EH (cell line): ENCODE measurements at regions not wholly inside any gene's neighbourhood (a gene's known extent, or its start where the extent isn't known, plus 50 kb on each side); places are given as distances from the start of the nearest gene placed in this dataset.

ENCODE experiments used
- DNase-seq: peaks from one replicate; pipeline ENCODE4 v3.0.0-alpha.2; 2015; ENCODE audit warnings: low read depth

DNA sequence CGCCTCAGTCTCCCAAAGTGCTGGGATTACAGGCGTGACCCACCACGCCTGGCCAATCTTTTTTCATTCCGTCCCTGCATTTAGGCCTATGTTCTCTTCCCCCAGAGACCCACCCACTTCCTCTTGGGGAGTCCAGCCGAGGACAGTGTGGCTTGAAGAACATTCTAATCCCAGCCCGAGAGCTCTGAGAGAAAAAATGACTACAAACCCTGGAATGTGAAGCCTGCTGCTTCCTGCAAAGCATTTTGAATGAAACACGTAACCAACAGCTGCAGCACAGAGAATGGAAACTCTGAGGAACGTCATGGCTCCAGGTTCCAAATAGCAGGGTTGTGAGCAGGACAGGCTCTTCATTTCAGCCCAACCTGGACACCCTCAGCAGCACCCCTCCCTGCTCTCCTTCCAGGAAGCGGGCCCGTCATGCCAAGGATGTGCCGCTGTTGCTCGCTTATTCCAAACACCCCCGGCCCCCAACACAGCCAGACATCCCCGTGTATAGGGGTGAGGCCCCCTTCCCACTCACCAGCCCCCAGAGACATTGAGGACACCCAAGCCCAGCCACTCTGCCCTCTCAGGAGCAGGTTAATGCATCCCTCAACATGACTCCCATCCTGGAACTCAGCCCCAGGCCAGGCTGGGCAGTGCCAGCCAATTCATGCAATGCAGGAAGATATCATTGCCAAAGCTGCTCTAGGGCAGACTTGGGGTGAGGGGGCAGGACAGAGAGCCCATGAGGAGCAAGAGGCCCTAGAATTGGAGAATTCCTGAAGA is 139.8 kb downstream of the ZFP36L2 start:
- DNase-seq, result peak; percentile 100

DNA sequence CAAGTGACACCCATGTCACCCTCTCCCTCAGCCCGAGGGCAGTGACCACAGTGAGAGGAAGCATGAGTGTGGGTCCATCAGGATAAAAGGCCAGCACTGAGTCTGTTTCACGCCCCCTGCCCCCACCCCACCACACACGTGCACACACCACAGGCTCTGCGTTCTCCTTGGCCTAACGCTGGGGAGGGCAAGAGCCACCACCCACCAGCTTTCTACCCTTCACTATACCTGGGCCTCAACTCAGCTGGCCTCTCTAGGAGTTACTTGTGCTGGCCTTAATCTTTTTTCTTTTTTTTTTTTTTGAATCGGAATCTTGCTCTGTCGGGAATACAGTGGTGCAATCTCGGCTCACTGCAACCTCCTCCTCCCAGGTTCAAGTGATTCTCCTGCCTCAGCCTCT is 140.5 kb downstream of the ZFP36L2 start:
- DNase-seq, result no peak

GRCh38 chr2:43085505-43085904 is 140.9 kb downstream of the ZFP36L2 start:
- no peak for DNase-seq

DNA sequence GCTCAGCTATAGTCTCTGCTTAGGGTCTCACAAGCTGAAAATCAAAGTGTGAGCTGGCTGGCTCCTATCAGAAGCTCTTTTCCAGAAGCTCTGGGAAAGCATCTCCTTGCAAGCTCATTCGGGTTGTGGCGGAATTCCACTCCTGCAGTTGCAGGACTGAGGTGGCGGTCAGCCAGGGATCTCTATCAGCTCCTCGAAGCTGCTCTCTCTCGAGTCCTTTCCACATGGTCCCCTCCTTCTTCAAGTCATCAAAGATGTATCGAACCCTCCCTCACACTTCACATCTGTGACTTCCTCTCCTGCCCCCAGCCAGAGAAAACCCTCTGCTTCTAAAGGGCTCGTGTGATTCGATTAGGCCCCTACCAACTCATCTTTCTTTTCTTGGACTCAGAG is 141.7 kb downstream of the ZFP36L2 start:
- DNase-seq, result peak; percentile 88

DNA sequence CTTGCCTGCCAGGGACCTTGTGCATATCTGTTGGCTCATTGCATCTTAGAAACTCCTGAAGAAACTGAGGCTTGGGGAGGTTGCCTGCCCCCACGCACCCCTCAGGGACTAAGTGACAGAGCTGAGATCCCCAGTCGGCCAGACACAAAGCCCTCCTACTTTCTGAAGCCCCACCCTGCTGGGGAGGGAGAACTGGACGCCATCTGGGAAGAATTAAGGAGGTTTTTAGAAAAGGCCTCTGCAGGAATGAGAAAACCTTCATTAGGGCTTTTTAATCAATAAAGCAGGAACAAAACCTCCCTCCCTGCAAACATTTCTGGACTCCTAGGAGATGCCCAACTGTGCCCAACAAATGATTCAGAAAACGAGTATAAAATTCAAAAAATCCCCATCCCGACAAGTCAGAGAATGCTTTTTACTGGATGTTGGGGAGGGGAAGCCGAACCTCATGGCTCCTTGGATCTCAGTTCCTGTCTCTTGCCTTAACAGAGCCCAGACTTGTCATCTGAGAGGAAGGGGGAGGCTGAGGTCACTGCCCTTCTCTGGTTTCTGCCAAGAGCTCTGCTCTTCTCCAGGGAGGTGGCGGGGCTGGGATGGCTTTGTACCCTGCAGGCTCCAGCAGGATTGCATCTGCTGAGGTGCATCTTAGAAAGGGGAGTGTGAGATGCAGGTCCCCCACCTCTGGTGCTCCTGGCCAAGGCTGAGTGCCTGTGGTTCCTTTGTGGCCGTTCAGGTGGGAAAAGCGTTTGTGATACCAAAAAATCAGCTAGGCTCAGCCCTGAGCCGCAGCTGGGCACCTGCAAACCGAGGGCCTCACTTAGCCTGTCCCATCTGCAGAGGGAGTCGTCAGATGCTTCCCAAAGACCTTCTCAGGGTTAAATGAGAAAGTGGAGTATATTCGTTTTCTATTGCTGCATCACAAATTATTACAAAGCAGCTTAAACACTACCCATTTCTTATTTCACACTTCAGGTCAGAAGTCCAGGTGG is 142.4 kb downstream of the ZFP36L2 start:
- peak; percentile 91 for DNase-seq

GRCh38 chr2:43082903-43083677 is 143.3 kb downstream of the ZFP36L2 start:
- DNase-seq, result peak; percentile 54

- DNase-seq, result peak; percentile 95
These were observed 144.1 kb downstream of the ZFP36L2 start for GRCh38 chr2:43082111-43082894.

DNA sequence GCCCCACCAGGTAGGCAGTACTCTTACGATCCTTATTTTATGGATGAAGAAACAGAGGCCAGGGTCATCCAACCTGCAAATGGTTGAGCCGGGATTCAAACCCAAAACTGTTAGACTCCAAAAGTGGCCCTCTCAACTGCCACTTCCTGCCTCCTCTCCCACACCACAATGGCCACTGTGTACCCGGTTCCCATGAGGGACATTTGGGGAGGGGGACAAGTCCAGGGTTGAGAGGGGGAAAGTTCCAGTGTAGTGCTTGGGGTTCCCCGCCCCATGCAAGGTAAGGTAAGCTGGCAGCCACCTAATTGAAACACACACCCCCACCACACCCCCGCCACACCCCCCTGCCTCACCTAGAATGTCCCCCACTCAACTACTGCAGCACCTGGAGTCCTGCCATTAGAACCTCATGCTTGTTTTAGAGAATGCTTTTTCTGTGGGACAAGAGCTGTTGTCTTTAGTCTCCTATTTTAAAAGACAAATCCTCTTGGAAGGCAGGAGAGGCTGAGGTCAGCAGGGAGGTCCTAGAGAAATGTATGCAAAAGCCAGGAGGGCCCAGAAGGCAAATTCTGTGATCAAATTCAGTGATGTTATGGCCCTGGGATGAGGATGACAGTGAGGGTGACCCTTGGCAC is 145.2 kb downstream of the ZFP36L2 start:
- DNase-seq, result peak; percentile 24

- no peak for DNase-seq
These were observed 145.8 kb downstream of the ZFP36L2 start for GRCh38 chr2:43080571-43081021.

- DNase-seq, result peak; percentile 70
These were observed 147.3 kb downstream of the ZFP36L2 start for GRCh38 chr2:43078781-43079755.

DNA sequence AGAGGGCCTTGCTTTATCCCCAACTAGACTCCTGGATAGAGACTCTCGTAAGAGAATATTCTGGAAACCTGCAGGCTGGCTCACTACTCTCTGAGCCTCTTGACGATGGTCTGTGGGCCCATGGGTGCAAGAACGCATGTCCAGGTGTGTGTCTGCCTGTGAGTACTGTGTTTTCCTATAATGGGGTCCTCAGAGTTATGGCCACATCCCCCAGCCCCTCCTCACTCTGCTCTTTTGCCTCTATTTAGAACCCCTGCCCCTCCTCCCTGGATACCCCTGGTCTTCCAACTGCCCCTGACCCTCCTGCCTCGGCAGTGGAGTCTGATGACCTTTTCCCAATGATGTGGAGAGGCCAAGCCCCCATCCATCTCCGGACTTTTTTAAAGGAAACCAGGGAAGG is 148.1 kb downstream of the ZFP36L2 start:
- DNase-seq, result no peak

GRCh38 chr2:43077876-43078275 is 148.5 kb downstream of the ZFP36L2 start:
- no peak for DNase-seq

DNA sequence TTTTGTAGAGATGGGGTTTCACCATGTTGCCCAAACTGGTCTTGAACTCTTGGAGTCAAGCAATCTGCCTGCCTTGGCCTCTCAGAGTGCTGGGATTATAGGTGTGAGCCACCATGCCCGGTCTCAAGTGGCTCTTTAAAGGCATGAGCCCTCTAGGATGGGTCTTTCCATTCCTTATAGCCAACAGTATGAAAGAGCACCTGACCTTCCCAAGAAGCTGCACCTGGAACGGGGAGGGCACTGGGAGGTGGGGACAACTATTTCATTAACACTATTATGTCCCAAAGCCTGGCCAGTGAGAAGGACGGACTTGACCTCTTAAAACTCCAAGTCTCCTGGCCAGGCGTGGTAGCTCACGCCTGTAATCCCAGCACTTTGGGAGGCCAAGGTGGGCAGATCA is 149.7 kb downstream of the ZFP36L2 start:
- no peak for DNase-seq

DNA sequence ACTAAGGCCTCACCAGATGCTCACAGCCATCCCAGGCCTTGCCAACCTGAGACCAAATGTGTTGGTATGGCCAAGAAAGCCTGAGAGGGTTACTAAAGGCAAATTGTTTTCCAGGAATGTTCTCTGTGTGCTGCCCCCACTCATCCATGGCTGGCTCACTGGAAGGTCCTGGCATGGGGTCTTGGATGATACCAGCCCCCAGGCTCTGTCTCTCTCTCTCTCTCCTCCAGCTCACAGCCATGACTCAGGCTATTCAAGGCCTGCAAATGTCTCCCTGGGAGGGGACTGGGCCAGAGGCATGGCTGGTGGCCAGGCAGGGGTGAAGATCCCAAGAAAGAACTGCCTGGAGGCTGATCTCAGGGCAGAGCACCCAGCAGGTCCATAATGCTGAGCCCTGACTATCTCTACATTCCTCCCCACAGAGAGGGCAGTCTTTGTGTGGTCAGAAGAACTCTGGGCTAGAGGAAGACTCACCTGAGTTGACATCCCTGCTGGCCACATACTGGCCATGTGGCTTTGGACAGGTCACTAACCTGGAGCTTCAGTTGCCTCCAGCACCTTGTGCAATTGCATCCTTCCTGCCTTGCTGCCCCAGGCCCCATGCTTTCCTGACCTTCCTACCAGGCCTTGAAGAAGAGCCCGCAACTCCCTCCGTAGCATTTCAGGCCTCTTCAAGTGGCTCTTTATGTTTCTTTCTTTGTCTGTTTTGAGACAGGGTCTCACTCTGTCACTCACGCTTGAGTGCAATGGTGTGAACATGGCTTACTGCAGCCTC is 150.4 kb downstream of the ZFP36L2 start:
- DNase-seq, result peak; percentile 96

- peak; percentile 98 for DNase-seq
These were observed 151.3 kb downstream of the ZFP36L2 start for GRCh38 chr2:43075054-43075593.

GRCh38 chr2:43074592-43075053 is 151.8 kb downstream of the ZFP36L2 start:
- no peak for DNase-seq

DNA sequence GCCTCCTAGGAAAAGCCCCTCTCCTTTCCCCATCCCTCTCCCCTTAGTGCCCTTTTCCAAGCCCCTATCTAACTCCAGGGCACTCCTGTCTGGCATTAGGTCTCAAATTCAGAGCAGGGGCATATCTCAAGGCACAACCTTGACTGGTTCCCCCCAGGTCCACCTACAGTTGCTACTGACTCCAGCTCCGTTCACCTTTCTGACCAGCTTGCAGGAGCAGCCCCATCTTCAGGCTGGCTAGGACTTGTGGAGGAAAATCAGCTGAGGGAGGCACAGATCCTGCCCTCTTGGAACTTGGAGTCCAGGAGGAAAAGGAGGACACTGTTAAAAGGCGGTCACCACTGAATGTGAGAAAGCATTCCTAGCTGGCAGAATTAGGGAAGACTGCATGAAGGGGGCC is 152.4 kb downstream of the ZFP36L2 start:
- no peak for DNase-seq

- DNase-seq, result peak; percentile 83
These were observed 153.0 kb downstream of the ZFP36L2 start for GRCh38 chr2:43073401-43073825.
